ENCODE measurements at regions not wholly inside any gene's neighbourhood (a gene's known extent, or its start where the extent isn't known, plus 50 kb on each side); places are given as distances from the start of the nearest gene placed in this dataset.

- ATAC-seq (no peak), DNase-seq (no peak)
- WGBS, 2 donors, result 80 to 82% methylated on average over 4 of the region's 4 CpGs
- intact Hi-C loops (cut with DNase I), result no loop called here
- no peaks in the 10 kb centered on the region for H3K4me1 ChIP-seq
- H3K4me3 ChIP-seq, result no peak overlapping the region
- H3K9me3 ChIP-seq, result no peaks in the 10 kb centered on the region
- H3K36me3 ChIP-seq, result no peaks in the 10 kb centered on the region
- H3K27ac ChIP-seq, result no peak overlapping the region
- H3K27me3 ChIP-seq, result peaks cover 0 to 4% (median 0%) of the 10 kb centered on the region in 7 donors
- TF ChIP-seq CTCF (IDR thresholded peaks at IDR 0.05), result no peak
Observed at GRCh38 chr1:244150665-244151064, 99.6 kb downstream of the ZBTB18 start.

- Histone ChIP-seq H3K9me3 (no peaks in the 10 kb centered on the region), H3K36me3 (no peaks in the 10 kb centered on the region), H3K27ac (no peak overlapping the region), H3K4me3 (no peak overlapping the region), H3K27me3 (peaks cover 0 to 4% (median 0%) of the 10 kb centered on the region in 7 donors), H3K4me1 (no peaks in the 10 kb centered on the region)
- ATAC-seq, result no peak
- intact Hi-C loops (cut with DNase I), result no loop called here
- no peak for TF ChIP-seq CTCF (IDR thresholded peaks at IDR 0.05)
- DNase-seq, result no peak
- WGBS, 2 donors, result 74 to 88% methylated on average over 4 of the region's 4 CpGs
Observed at GRCh38 chr1:244151537-244151936, 100.5 kb downstream of the ZBTB18 start.

- Histone ChIP-seq H3K9me3 (no peaks in the 10 kb centered on the region), H3K36me3 (no peaks in the 10 kb centered on the region), H3K4me1 (no peaks in the 10 kb centered on the region), H3K27ac (no peak overlapping the region), H3K4me3 (no peak overlapping the region), H3K27me3 (no peaks in the 10 kb centered on the region)
- no peak for ATAC-seq
- no peak for DNase-seq
- 52 to 63% methylated on average over 5 of the region's 5 CpGs for WGBS, 2 donors
- intact Hi-C loops (cut with DNase I), result no loop called here
- no peak for TF ChIP-seq CTCF (IDR thresholded peaks at IDR 0.05)
Observed at GRCh38 chr1:244154508-244154871, 103.4 kb downstream of the ZBTB18 start.

GRCh38 chr1:244154872-244155531 lies 103.9 kb downstream of the ZBTB18 start:
- no peak for DNase-seq
- H3K27ac ChIP-seq, result no peak overlapping the region
- no peaks in the 10 kb centered on the region for H3K36me3 ChIP-seq
- H3K4me1 ChIP-seq, result peaks cover 0 to 3% (median 0%) of the 10 kb centered on the region in 9 donors
- no peak for ATAC-seq
- no peak for TF ChIP-seq CTCF (IDR thresholded peaks at IDR 0.05)
- H3K9me3 ChIP-seq, result no peaks in the 10 kb centered on the region
- intact Hi-C loops (cut with DNase I), result no loop called here
- no peak overlapping the region for H3K4me3 ChIP-seq
- 82 to 83% methylated on average over 21 of the region's 21 CpGs for WGBS, 2 donors
- H3K27me3 ChIP-seq, result no peaks in the 10 kb centered on the region
